HG03280 (cell line): ENCODE measurements at regions not wholly inside any gene's neighbourhood (a gene's known extent, or its start where the extent isn't known, plus 50 kb on each side); places are given as distances from the start of the nearest gene placed in this dataset.

Experiments
- ATAC-seq: cut with Tn5 transposase; IDR thresholded peaks from one replicate; pipeline ENCODE4 v1.9.1; 2021; ENCODE audit warnings: mild to moderate bottlenecking, moderate library complexity; ENCODE audit not compliant: unreplicated experiment

DNA sequence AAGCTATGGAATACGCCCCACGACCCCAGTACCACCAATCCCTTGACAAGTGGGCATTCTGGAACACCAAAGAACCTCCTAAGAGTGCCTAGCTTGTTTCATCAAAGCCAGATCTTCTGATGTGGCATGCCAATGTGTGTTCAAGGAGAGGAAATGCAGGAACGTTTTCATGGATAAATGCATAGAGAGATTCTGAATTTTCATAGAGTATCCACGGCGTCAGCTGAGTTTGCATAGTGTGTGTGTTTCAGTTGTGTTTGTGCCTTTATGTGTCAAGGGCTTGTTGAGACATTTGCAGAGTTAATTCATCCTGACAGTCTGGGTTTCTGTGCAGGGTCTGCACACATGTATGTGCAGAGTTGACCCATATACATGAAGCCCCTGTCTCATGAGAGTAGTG is 172.7 kb upstream of the LRFN2 start:
- ATAC-seq = no peak

DNA sequence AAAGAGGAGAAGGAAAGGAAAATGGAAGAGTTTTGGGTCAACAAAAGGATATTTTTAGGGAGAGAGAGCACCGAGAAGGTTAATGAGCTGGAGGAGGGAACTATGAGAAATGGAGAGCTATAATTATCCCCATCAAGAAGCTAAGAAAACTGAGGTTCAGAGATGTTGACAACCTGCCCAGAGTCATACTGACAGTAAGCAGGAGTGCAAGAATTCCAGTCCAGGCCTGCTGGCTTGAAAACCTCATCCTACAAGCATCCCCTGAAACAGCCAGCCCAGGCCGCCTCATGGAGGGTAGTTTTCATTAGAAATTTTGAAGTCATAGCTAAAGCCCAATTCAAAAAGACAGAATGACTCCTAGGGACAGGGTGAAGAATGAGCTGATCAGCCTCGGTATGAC is 172.1 kb upstream of the LRFN2 start:
- no peak for ATAC-seq

DNA sequence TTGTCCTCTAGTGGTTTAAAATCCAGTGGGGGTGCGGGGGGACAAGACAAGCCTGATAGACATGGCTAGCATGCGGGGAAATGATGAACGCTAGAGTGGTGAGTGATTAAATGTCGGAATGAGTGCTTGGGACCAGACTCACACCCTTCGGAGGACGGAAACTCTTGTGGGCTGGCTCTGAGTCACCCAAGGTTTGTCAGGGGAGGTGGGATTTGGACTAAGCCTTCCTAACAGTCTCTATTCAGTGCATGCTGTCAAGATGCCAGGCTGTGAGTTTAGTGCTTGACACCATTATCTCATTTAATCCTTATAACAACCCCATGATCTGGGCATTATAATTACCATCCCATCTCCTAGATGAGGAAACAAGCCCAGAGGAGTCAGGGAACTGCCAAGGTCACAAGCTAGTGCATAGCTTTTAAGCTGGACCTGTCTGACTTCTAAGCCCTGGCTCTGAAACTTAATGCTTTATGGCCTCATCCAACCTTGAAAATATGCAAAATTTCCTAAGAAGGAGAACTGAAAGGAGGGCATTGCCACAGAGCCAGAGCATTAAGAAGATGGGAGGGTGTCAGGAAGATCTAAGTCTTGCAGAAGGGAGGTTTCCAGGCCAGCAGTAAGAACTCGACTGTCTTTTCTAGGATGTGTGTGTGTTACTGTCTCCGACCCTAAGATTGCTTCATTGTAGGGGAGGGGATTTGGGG is 168.7 kb upstream of the LRFN2 start:
- no peak for ATAC-seq

DNA sequence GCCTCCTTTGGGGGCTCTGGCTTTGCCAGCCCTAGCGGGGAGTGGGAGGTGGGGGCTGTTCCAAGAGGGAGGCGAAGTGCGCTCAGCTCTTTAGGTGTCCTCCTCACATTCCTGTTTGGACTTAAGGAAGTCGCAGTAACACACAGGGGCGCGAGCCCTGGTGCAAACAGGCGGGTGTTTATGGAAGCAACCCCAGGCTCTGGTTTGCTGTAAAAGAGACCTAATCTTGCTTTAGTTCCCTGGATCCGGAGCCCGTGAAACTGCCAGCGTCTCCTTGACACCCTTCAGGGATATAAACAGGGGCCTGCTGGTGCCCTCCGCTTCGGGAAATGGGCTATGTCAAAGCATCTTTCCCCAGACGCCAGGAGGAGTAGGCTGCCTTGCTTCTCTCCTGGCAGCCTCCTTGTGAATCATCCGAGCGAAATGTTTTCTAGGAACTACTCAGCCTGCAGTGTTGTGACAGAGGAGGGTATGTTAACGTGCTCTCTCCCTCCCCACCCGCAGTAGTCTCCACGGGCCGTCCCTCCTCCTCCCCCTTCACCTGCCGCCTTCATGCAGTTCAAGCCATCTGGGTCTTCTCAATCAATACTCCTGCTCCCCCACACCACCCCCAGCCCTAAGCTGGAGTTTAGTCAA is 168.0 kb upstream of the LRFN2 start:
- ATAC-seq = no peak

DNA sequence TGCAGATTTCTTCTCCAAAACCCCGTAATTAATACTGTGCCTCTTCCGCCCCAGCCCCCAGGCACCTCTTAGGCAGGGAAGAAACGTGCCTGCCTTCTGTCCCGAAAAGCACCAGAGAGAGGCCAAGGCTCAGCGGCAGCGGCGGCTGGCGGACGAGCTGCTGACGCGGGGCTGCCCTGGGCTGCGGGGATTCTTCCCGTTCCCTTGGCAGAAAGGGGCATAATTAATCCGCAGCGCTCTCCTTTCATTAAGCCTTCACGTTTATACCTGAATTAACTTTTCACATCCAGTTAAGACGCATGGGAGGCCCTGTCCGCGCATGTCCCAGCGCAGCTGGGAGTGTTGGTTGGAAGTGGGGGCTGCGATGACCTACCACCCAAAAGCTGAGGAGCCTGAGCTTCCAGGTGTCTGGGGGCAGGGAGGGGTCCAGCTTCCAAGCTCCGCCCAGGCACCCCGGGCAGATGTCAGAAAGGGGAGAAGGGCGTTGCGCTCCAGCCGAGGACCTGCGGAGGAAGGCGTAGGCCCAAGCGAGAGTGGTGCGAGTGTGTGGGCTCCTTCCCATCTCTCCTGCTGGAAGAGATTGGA is 167.4 kb upstream of the LRFN2 start:
- ATAC-seq = no peak

DNA sequence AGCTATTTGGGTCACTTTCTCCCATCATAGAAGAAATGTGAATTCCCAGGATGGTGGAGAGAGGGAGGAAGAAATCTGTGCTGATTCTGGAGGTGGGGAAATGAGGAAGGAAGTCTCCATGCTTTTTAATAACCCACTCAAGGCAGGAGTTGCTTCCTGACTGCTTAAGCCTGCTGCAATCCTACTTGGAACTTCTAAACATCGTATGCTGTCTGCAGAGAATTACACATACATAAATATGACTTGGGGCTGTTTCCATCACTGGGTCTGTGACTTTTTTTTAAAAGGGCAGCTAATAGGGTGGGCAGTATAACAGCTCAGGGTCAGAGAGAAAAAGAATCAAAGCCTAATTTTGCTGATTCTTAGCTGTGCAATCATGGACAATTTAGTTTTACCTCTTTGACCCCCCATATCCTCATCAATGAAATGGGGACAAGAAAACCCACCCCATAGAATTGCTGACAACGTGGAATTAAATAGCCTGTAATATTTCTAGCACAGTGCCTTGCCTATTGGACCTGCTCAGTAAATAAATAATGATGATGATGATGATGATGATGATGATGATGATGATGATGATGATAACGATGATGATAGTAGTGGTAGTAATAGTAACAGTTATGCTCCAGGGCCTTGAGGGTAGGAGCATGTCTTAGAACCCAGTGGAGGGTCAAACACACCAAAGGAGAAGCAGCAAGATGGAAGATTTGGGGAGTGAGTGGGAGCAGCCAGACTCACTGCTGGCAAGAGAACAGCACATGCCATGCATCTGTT is 166.7 kb upstream of the LRFN2 start:
- no peak for ATAC-seq

DNA sequence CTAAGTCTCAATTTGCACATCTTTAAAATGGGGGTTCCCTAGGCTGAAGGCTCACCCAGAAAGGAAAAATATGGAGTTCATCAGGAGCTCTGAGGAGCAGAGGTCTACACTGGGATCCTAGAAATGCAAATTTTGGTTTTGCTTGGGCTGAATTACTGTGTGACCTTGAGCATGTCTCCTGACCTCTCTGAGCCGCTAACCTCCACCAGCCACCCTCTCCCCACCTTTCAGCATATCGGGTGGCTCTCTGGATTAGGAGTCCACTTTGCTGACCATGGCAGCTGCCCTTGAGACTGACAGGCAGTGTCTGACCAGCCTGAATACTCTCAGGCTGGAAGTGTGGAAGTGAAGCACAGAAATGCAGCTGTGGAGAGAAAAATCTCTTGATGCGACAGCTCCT is 165.9 kb upstream of the LRFN2 start:
- no peak for ATAC-seq

DNA sequence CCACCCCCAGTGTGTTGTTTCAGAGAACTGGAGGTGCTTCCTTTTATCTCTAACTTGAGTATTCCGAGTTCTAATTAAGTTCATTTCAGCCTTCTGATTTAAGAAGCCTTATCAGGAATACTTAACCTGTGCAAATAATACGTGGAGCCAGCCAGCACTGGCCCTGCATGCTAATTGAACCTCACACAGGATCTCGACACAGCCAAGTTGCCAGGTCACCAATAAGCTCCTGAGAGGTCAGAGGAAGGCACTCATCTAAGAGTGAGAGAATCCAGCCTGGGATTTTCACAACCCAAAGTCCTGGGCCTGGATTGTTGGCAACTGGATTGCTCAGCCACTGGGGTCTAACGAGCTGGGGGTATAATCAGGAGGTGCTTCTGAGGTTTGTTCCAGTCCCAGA is 157.7 kb upstream of the LRFN2 start:
- ATAC-seq = no peak

DNA sequence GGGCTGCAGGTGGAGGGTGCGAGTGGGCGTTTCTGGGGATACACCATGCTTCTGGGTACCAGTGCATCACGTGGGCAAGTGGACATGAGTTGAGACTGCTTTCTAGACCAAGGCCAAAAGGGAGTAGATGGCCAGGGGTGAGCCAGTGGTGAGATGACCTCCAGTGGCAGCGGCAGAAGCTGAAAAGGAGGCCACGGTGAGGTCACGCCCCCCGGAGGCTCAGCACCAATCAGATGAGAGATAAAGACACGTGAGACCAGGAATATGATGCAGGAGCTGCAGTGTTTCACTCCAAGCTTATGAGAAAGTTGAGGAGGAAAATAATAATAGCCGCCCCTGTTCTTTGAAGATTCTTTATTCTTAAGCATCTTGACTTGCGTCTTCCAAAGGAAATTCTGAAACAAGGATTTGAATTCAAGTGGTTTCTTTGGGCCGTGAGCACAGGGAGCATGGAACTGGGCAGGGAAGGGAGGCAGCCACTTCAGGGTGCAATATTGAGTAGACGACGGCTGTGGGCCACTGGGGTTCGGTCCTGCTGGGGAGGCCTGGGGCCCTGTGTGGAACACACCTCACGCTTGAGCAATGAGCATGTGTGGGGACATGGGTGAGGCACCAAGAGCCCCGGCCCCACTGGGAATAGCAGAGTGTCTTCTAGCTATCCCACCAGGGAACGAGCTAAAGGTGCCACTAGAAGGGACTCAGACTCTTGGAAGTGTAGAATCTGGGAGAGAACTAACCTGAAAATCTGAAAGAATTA is 156.7 kb upstream of the LRFN2 start:
- ATAC-seq = no peak

DNA sequence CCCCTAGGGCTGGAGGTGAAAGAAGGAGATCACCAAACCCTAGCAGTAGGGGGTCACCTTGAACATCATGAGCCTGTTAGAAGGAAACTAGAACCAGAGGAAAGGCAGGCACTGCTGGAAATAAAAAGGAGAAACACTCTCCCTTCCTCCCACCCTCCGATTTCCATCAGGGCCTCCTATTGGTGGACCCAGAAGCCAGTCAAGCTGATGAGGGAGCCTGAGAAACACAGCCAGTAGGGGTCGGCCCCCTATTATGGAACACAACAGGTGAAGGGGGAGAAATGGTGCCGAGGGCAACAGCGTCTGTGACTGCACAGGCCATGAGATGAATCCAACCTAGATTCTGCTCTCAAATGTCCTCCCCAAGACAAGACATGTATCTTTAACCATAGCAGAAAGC is 156.1 kb upstream of the LRFN2 start:
- ATAC-seq = no peak

DNA sequence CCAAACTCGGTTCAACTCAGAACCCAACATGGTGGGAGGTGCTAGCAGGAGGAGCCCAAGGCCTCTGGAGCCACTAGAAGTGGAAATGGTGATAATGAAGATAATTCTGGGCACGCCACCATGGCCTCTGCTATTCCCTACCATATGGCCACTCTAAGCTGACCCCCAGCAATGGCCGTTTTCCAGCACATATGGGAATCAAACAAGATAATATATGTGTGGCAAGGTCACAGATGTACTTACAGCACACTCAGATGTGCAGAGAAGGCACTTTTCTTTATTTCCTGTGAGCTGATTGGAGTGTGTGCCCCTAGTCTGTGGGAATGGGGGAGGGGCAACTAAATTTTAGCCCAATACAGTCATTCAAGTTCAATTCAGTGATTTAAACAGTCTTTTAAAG is 153.4 kb upstream of the LRFN2 start:
- ATAC-seq = no peak

DNA sequence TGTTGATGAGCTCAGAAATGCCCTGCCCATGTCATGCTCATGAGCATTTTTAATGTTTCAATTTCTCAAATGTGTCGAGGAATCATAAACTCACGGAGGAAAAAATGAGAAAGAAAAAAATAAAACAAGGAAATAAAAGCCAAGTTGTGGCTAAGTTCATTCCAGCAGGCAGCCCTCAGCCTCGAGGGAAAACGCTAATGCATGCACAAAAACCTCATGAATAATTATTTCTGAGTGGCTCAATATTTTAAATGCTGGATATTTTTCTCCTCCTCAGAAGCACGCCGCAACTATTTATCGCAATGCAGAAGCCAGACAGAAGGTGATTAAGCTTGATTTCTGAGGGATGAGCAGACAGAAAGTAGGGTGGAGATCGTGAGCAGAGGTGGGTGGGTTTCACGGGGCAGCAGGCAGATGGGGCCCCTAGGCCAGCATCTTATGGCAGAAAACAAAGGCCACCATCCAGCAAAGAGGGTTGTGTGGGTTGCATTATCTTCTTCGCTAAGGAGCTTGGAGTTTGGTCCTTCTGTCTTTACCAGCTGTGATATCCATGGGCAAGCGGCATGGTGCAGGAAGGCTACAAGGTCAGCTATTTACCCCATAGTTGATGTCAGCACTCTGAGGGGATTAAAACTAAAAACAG is 151.5 kb upstream of the LRFN2 start:
- ATAC-seq = no peak

DNA sequence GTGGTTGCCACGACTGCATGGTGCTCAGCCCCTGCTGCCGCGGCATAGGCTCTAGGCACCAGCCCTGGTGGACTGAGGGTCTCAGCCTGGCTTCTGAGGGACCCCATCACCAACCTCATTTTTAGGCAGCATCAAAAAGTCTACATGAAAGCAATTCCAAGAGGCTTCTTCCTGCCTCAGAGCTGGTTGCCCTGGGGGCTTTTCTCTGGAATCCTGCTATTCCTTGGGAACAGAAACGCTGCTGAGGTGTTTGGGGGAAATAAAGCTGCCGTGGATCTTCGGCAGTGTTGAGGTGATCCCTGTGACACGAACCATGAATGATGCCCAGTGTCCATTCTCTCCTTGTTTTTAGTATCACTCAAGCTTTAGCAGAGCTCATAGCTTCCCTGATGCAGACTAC is 148.4 kb upstream of the LRFN2 start:
- no peak for ATAC-seq

DNA sequence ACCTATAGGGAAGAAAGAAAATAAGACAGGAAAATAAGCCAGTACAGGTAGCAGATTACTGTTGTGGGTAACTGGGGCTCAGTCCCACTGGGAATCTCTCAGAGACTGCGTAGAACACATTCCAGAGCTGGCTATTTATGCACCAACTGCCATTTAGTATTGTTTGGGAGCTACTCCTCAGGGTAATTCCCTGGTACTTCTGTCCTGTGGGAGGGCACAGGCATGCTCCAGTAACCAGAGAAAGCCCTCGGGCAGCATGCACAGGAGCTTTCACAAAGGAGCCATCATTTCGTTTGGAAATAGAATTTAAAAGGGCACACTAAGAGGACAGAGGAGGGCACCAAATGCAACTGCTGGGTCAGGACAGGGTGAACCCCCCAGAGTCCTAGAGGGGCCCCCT is 148.0 kb upstream of the LRFN2 start:
- ATAC-seq = no peak

DNA sequence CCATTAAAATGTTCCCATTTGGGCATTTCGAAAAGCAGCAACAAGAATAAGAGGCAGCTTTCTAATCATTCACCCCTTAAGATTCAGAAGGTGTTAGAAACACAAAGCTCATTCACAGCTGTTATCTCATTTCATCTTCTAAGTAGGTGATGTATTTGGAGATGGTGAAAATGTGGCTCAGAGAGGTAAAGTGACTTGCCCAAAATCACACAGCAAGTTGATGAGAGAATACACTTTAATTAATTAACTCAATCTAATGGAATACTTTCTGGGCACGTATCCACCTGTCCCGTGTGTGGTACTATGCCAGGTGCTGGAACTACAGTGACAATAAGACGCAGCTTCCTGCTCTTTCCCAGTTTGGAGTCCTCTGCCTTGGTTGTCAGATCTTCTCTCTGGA is 147.4 kb upstream of the LRFN2 start:
- ATAC-seq = no peak

DNA sequence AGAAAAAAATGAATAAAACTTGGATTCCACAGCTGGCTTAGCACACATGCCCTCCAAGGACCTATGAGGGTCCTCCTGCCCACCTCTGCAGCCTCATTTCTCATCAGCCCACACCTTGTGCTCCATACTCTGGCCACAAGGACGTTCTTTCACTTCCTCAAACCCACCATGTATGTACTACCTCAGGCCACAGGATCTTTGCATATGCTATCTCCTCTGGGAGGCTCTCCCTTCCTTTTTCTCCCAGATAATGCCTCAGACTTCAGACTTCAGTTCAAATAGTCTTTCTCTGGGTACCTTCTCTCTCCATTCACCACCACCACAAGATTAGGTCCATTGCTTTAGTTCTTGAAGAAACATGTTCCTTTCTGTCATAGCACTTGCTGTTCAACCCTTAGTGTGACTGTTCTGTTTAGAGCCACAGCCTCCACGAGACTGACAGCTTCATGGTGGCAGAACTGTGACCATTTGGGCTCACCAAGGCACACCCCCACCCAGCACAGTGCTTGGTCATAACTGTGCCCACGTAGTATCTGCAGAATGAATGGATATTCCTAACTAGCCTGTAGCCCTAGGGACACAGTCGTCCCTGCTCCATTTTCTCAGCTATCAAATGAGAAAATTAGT is 146.7 kb upstream of the LRFN2 start:
- ATAC-seq = no peak

DNA sequence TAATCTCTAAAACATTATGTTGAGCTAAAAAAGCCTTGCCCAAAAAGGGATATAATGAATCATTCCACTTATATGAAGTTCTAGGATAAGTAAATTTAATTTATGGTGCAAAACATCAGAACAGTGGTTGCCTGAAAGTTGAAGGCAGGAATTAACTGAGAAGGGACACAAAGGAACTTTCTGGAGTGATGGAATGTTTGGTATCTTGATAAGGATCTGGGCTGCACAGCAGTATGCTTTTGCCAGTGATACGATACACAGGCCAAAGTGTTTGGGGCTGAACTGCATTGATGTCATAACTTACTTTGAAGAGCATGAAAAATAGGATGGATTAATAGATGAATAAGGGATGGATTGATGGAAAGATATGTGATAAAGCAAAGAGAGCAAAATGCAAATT is 146.1 kb upstream of the LRFN2 start:
- no peak for ATAC-seq

DNA sequence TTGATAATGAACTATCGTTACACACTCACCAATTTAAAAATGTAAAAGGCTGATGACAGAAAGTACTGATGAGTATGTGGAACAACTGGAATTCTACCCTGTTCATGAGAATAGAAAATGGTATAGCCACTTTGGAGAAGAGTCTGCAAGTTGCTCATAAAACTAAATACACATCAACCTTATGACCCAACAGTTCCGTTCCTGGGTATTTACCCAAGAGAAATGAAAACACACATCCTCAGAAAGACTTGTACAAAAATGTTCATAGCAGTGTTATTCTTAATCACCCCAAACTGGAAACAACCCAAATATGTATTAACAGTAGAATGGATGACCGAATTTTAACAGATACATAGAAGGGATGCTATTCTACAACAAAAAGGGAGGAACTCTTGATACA is 145.7 kb upstream of the LRFN2 start:
- ATAC-seq = no peak

DNA sequence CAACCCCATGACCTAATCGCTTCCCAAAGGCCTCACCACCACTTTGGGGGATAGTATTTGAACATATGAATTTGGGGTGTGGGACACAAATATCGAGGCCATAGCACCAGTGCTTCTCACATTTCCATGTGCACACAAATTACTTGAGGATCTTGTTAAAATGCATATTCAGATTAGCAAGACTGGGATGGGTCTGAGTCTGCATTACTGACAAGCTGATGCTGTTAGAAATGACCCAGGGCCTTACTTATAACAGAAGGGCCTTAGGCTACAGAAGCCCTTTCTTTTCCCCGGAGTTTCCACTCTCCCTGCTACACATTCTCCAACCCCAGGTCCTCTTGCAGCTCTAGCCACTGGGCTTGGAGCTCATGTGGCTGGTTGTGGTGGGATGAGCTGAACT is 141.5 kb upstream of the LRFN2 start:
- no peak for ATAC-seq

DNA sequence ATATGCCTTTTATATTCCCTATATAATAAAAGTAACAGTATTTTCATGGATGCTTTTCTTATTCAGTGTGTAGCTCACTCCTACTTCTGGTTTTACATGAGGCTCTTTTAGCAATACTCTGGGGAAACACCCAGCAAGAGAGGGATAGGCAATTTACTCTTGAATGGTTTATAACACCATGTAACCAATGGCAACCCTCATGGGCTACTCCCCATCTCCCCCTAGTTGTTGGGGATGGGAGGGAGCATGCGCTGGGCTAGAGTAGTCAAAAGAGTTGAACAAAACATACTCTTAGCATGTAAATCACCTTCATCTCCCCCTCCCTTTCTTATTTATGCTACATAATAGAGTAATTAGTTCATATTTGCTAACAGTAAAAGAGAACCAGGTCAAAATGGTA is 140.1 kb upstream of the LRFN2 start:
- no peak for ATAC-seq
